IMR-90 (cell line): ENCODE measurements at regions not wholly inside any gene's neighbourhood (a gene's known extent, or its start where the extent isn't known, plus 50 kb on each side); places are given as distances from the start of the nearest gene placed in this dataset.

Experiments
- ATAC-seq: fragments of 200-7000 bp; cut with Tn5 transposase; 2 replicates; pipeline ENCODE4 v1.9.1; 2020; ENCODE audit warnings: low read depth, mild to moderate bottlenecking, moderate library complexity
- BruUV-seq: library from RNA; stranded (reverse); fragments of 400-500 nt; replicated peaks from 2 replicates; lab custom pipeline; 2021; lab: Mats Ljungman, UMichigan
- CTCF ChIA-PET: fragments of 300-600 bp; formaldehyde crosslinking; extraction: SDS; loops from one replicate; lab custom pipeline; 2021; ENCODE audit warnings: antibody characterized with exemption; lab: Yijun Ruan, JAX
- POLR2A ChIA-PET: fragments of 300-600 bp; sonication (Branson Sonifier 250); formaldehyde crosslinking; loops from one replicate; lab custom pipeline; 2022; ENCODE audit warnings: antibody characterized with exemption; ENCODE audit not compliant: unreplicated experiment; lab: Charles Lee
- DNase-seq: peaks from one replicate; pipeline ENCODE4 v3.0.0; 2013
- H2AFZ ChIP-seq: replicated peaks from 2 replicates; pipeline ENCODE3; 2013; ENCODE audit warnings: low read length, mild to moderate bottlenecking; ENCODE audit not compliant: poor library complexity
- H2AK5ac ChIP-seq: 2 replicates; pipeline ENCODE4 v1.6.1; 2013; ENCODE audit warnings: low read depth, low read length, inconsistent platforms
- H2AK9ac ChIP-seq: replicated peaks from 2 replicates; pipeline ENCODE3; 2013; ENCODE audit warnings: mild to moderate bottlenecking, low read depth, low read length, moderate library complexity; ENCODE audit not compliant: poor library complexity
- H2BK120ac ChIP-seq: 2 replicates; pipeline ENCODE4 v1.6.1; 2013; ENCODE audit warnings: low read depth, low read length, inconsistent platforms
- H2BK15ac ChIP-seq: 3 replicates; pipeline ENCODE4 v1.6.1; 2013; ENCODE audit warnings: low read depth, low read length, inconsistent platforms
- H2BK20ac ChIP-seq: 2 replicates; pipeline ENCODE4 v1.6.1; 2013; ENCODE audit warnings: low read depth, mild to moderate bottlenecking, inconsistent platforms, low read length, moderate library complexity
- H2BK5ac ChIP-seq: 2 replicates; pipeline ENCODE4 v1.6.1; 2013; ENCODE audit warnings: mild to moderate bottlenecking, low read depth, low read length, inconsistent platforms; ENCODE audit not compliant: poor library complexity, severe bottlenecking
- H3K14ac ChIP-seq: replicated peaks from 2 replicates; pipeline ENCODE4 v1.6.1; 2013; ENCODE audit warnings: low read depth, low read length, inconsistent platforms
- H3K18ac ChIP-seq: 2 replicates; pipeline ENCODE4 v1.6.1; 2013; ENCODE audit warnings: low read depth, low read length, control low read depth
- H3K23ac ChIP-seq: 2 replicates; pipeline ENCODE4 v1.6.1; 2013; ENCODE audit warnings: low read depth, low read length, inconsistent platforms
- H3K27ac ChIP-seq: 2 replicates; pipeline ENCODE4 v1.5.1; 2013; ENCODE audit warnings: mild to moderate bottlenecking, control low read depth, low read length; ENCODE audit not compliant: insufficient read depth
- H3K27me3 ChIP-seq: 2 replicates; pipeline ENCODE4 v1.6.1; 2013; ENCODE audit warnings: low read length; ENCODE audit not compliant: control insufficient read depth, insufficient read depth
- H3K36me3 ChIP-seq: 2 replicates; pipeline ENCODE4 v1.6.1; 2013; ENCODE audit warnings: low read length, mixed read lengths; ENCODE audit not compliant: control insufficient read depth, insufficient read depth
- H3K4ac ChIP-seq: 2 replicates; pipeline ENCODE4 v1.6.1; 2013; ENCODE audit warnings: low read depth, low read length, inconsistent platforms
- H3K4me1 ChIP-seq: 2 replicates; pipeline ENCODE4 v1.6.1; 2013; ENCODE audit warnings: low read length, mixed read lengths; ENCODE audit not compliant: control insufficient read depth, insufficient read depth
- H3K4me2 ChIP-seq: 2 replicates; pipeline ENCODE4 v1.6.1; 2013; ENCODE audit warnings: low read depth, mild to moderate bottlenecking, control low read depth, low read length, moderate library complexity
- H3K4me3 ChIP-seq: 2 replicates; pipeline ENCODE4 v1.5.1; 2013; ENCODE audit warnings: low read depth, mild to moderate bottlenecking, control low read depth, low read length, moderate library complexity; ENCODE audit not compliant: insufficient read depth
- H3K56ac ChIP-seq: 2 replicates; pipeline ENCODE4 v1.6.1; 2013; ENCODE audit warnings: low read length, inconsistent platforms; ENCODE audit not compliant: insufficient read depth; ENCODE audit errors: extremely low read depth
- H3K79me1 ChIP-seq, 2 experiments: 2 replicates each; pipeline ENCODE4 v1.6.1; 2013; ENCODE audit warnings: low read length in 2 of 2, inconsistent platforms in 1 of 2, low read depth in 1 of 2
- H3K9ac ChIP-seq: 2 replicates; pipeline ENCODE4 v1.6.1; 2013; ENCODE audit warnings: low read depth, low read length, control low read depth
- H3K9me1 ChIP-seq: 2 replicates; pipeline ENCODE4 v1.6.1; 2013; ENCODE audit warnings: low read length, inconsistent platforms; ENCODE audit not compliant: insufficient read depth
- H3K9me3 ChIP-seq: 2 replicates; pipeline ENCODE4 v1.6.1; 2013; ENCODE audit warnings: low read length; ENCODE audit not compliant: control insufficient read depth, insufficient read depth
- H4K20me1 ChIP-seq: 2 replicates; pipeline ENCODE4 v1.6.1; 2013; ENCODE audit warnings: low read length, inconsistent platforms; ENCODE audit not compliant: insufficient read depth
- H4K5ac ChIP-seq: 2 replicates; pipeline ENCODE4 v1.6.1; 2013; ENCODE audit warnings: mild to moderate bottlenecking, low read depth, low read length, control low read depth
- H4K8ac ChIP-seq, 2 experiments: 2 replicates each; pipeline ENCODE4 v1.6.1; 2013; ENCODE audit warnings: low read depth in 2 of 2, low read length in 2 of 2, control low read depth in 1 of 2, inconsistent platforms in 1 of 2
- H4K91ac ChIP-seq: 2 replicates; pipeline ENCODE4 v1.6.1; 2013; ENCODE audit warnings: low read depth, low read length, inconsistent platforms; ENCODE audit not compliant: insufficient read depth
- CEBPB ChIP-seq: IDR thresholded peaks from 2 replicates; pipeline ENCODE4 v1.6.1; 2012; ENCODE audit warnings: low read depth, low read length, improper control_type of control experiment
- ELK1 ChIP-seq: fragments of 150-350 bp; IDR thresholded peaks from 2 replicates; pipeline ENCODE4 v1.6.1; 2016; ENCODE audit warnings: low read depth, mild to moderate bottlenecking, low read length, moderate library complexity, borderline replicate concordance
- FOS ChIP-seq: fragments of 150-350 bp; IDR thresholded peaks from 2 replicates; pipeline ENCODE4 v1.6.1; 2016; ENCODE audit warnings: low read depth, low read length
- MAFK ChIP-seq: IDR thresholded peaks from 2 replicates; pipeline ENCODE4 v1.6.1; 2012; ENCODE audit warnings: low read depth, low read length, improper control_type of control experiment
- MAZ ChIP-seq: IDR thresholded peaks from 2 replicates; pipeline ENCODE4 v1.6.1; 2012; ENCODE audit warnings: low read depth, mild to moderate bottlenecking, low read length, improper control_type of control experiment, moderate library complexity, borderline replicate concordance
- NFE2L2 ChIP-seq: fragments of 150-350 bp; IDR thresholded peaks from 2 replicates; pipeline ENCODE4 v1.6.1; 2016; ENCODE audit warnings: low read depth, mild to moderate bottlenecking, low read length
- POLR2A ChIP-seq: IDR thresholded peaks from 2 replicates; pipeline ENCODE4 v1.6.1; 2012; ENCODE audit warnings: mild to moderate bottlenecking, low read depth, low read length
- SMC3 ChIP-seq: fragments of 150-350 bp; IDR thresholded peaks from 2 replicates; pipeline ENCODE4 v1.6.1; 2016; ENCODE audit warnings: low read depth, mild to moderate bottlenecking, antibody characterized with exemption, low read length, moderate library complexity
- WGBS, 2 experiments: methylation state at CpG; one replicate each; pipeline versions ENCODE4 v1.1.5 to v1.1.7; 2013; ENCODE audit warnings: missing lambda C conversion rate in 2 of 2; ENCODE audit not compliant: insufficient read length in 1 of 2; ENCODE audit errors: extremely low coverage in 2 of 2; 5-methylcytosine and 5-hydroxymethylcytosine counted together
- dilution Hi-C: fragments of 300-500 bp; cut with HindIII; formaldehyde crosslinking; loops from one replicate; pipeline ENCODE4 v1.14.3; 2018; ENCODE audit warnings: low sequenced_read_pairs; ENCODE audit not compliant: unreplicated experiment
- in situ Hi-C: fragments of 300-500 bp; cut with MboI; formaldehyde crosslinking; loops from 3 replicates; pipeline ENCODE4 v1.14.3; 2019; ENCODE audit warnings: low sequenced_read_pairs, inconsistent platforms, mixed read lengths
- intact Hi-C: fragments of 100-400 bp; cut with micrococcal nuclease; formaldehyde crosslinking; loops from 2 replicates; pipeline ENCODE4 v1.10.0; 2022

DNA sequence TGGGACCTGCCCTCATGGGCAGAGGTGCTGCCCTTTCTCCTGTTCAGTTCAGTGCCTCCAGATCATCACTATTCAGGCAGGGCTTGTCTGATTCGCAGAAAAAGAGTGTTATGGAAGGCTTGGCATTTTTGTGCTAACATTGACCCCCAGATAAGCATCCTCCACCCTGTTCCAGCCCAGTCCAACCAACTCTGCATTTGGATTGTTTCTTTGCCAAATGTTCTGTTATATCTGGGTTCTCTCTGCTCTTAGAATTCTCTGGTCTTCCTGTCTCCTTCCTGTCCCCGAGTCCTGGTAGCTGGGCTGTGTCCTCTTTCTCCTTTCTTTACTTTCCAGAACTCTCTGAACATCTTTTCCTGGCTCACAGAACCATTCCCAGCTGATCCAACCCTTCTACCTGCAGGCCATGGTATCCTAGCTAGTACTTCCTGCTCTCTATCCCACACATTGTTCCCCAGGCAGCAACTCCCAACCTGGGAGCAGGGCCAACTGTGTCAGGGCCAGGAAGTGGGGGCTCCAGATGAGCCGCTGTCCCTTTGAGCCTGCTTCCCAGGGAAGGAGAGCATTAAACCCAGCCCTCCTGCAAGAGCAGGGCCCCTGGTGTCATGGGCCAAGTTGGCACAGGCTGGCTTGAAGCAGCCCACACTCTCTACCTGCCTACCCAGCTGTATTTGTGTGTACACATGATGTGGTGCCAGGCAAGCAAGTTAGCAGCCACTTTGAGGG lies 280.7 kb upstream of the CADM1 start:
- Histone ChIP-seq H3K14ac (no peak overlapping the region), H4K8ac (no peak overlapping the region), H2AK5ac (no peak overlapping the region), H3K4me1 (peaks cover 2% of the 10 kb centered on the region; the same call in 1 of the 2 replicates), H3K4me3 (no peak overlapping the region), H2BK5ac (no peak overlapping the region), H3K27me3 (peaks cover 1% of the 10 kb centered on the region; the same call in 1 of the 2 replicates), H3K4me2 (no peak overlapping the region), H3K9me3 (peaks cover 3% of the 10 kb centered on the region; the same call in 1 of the 2 replicates), H4K20me1 (no peaks in the 10 kb centered on the region), H2AFZ (peak overlapping the region; percentile 49), H3K27ac (no peak overlapping the region), H3K36me3 (no peaks in the 10 kb centered on the region), H4K91ac (no peak overlapping the region), H3K9ac (no peak overlapping the region), H2AK9ac (no peak overlapping the region), H3K4ac (no peak overlapping the region), H2BK20ac (no peak overlapping the region), H4K5ac (no peak overlapping the region), H2BK15ac (no peak overlapping the region), H3K56ac (no peak overlapping the region), H3K9me1 (no peaks in the 10 kb centered on the region; the same call in 1 of the 2 replicates), H3K23ac (no peak overlapping the region), H2BK120ac (no peak overlapping the region), H3K79me1 (no peaks in the 10 kb centered on the region), H3K18ac (no peak overlapping the region)
- no TSS peak for BruUV-seq
- intact Hi-C loops: no loop called here
- ChIA-PET POLR2A (no interaction called here), CTCF (no interaction called here)
- ATAC-seq: no peak
- no peak for DNase-seq
- dilution Hi-C loops: no loop called here
- no peak for TF ChIP-seq NFE2L2
- TF ChIP-seq SMC3: no peak
- TF ChIP-seq CEBPB: no peak
- TF ChIP-seq POLR2A: no peak
- no peak for TF ChIP-seq ELK1
- no peak for TF ChIP-seq FOS
- no peak for TF ChIP-seq MAFK
- TF ChIP-seq MAZ: no peak
- 100% methylated on average over 1 of the region's 3 CpGs; no CpG with 5 or more reads in 1 of the 2 experiments for WGBS, 2 experiments
- in situ Hi-C loops: no loop called here
